GM19238 (cell line): ENCODE measurements at regions not wholly inside any gene's neighbourhood (a gene's known extent, or its start where the extent isn't known, plus 50 kb on each side); places are given as distances from the start of the nearest gene placed in this dataset.

Experiments used
- DNase-seq: peaks from one replicate; pipeline ENCODE4 v3.0.0; 2011; ENCODE audit warnings: low spot score; ENCODE audit not compliant: insufficient read length

- no peak for DNase-seq
Measured at GRCh38 chr15:46307746-46308145, 672.9 kb downstream of the SQOR start.

- DNase-seq: no peak
Measured at GRCh38 chr15:46309914-46310313, 675.1 kb downstream of the SQOR start.

GRCh38 chr15:46312133-46312740 is 677.4 kb downstream of the SQOR start:
- DNase-seq: peak; percentile 8

GRCh38 chr15:46315434-46315833 is 680.6 kb downstream of the SQOR start:
- no peak for DNase-seq

GRCh38 chr15:46316024-46316423 is 681.2 kb downstream of the SQOR start:
- no peak for DNase-seq

GRCh38 chr15:46317029-46317428 is 682.2 kb downstream of the SQOR start:
- no peak for DNase-seq

GRCh38 chr15:46322753-46323152 is 687.9 kb downstream of the SQOR start:
- DNase-seq: no peak

GRCh38 chr15:46326173-46326572 is 691.3 kb downstream of the SQOR start:
- DNase-seq: no peak

GRCh38 chr15:46328821-46329220 is 694.0 kb downstream of the SQOR start:
- DNase-seq: no peak

GRCh38 chr15:46329876-46330275 is 695.0 kb downstream of the SQOR start:
- no peak for DNase-seq

GRCh38 chr15:46331546-46331945 is 696.7 kb downstream of the SQOR start:
- DNase-seq: no peak

GRCh38 chr15:46343196-46343935 is 708.5 kb downstream of the SQOR start:
- DNase-seq: no peak

- DNase-seq: no peak
Measured at GRCh38 chr15:46344115-46344724, 709.4 kb downstream of the SQOR start.

- DNase-seq: no peak
Measured at GRCh38 chr15:46344915-46345314, 710.1 kb downstream of the SQOR start.

GRCh38 chr15:46354443-46354842 is 719.6 kb downstream of the SQOR start:
- no peak for DNase-seq

GRCh38 chr15:46365572-46365971 is 730.7 kb downstream of the SQOR start:
- DNase-seq: no peak

- DNase-seq: no peak
Measured at GRCh38 chr15:46366360-46367007, 731.7 kb downstream of the SQOR start.

- DNase-seq: no peak
Measured at GRCh38 chr15:46383978-46384377, 749.1 kb downstream of the SQOR start.

- DNase-seq: no peak
Measured at GRCh38 chr15:46386356-46386755, 751.5 kb downstream of the SQOR start.

GRCh38 chr15:46389739-46390138 is 754.9 kb downstream of the SQOR start:
- DNase-seq: no peak

- no peak for DNase-seq
Measured at GRCh38 chr15:46394463-46394862, 759.6 kb downstream of the SQOR start.

GRCh38 chr15:46408312-46408711 is 773.5 kb downstream of the SQOR start:
- no peak for DNase-seq
